Thoracic aorta (tissue), 2 donors: ENCODE measurements at regions not wholly inside any gene's neighbourhood (a gene's known extent, or its start where the extent isn't known, plus 50 kb on each side); places are given as distances from the start of the nearest gene placed in this dataset.

ENCODE experiments used
- ATAC-seq: fragments of 150-250 bp; one replicate; pipeline ENCODE4 v1.8.0; 2017; ENCODE audit warnings: low read depth; ENCODE audit not compliant: insufficient number of reproducible peaks, low FRiP score
- DNase-seq: peaks from one replicate; pipeline ENCODE4 v3.0.0-alpha.2; 2020; ENCODE audit warnings: low spot score
- H3K27ac ChIP-seq, 2 donors: fragments of 200-600 bp; sonication (generic); 1 replicate in 1 of 2; 2 replicates in 1 of 2; pipeline ENCODE4 v1.5.1; 2016; ENCODE audit warnings: mild to moderate bottlenecking in 2 of 2, moderate library complexity in 2 of 2
- H3K27me3 ChIP-seq: fragments of 200-600 bp; sonication (generic); replicated peaks from 2 replicates; pipeline ENCODE4 v1.6.0; 2016; ENCODE audit warnings: mild to moderate bottlenecking; ENCODE audit not compliant: insufficient read depth
- H3K36me3 ChIP-seq: fragments of 200-600 bp; sonication (generic); one replicate; pipeline ENCODE4 v1.5.1; 2016
- H3K4me1 ChIP-seq, 2 donors: fragments of 200-600 bp; sonication (generic); 1 replicate in 1 of 2; 2 replicates in 1 of 2; pipeline versions ENCODE4 v1.5.1 to v1.6.0; 2016; ENCODE audit warnings: low read depth in 2 of 2, mild to moderate bottlenecking in 1 of 2; ENCODE audit not compliant: control insufficient read depth in 1 of 2
- H3K4me3 ChIP-seq: fragments of 200-600 bp; sonication (generic); 2 replicates; pipeline ENCODE4 v1.5.1; 2016; ENCODE audit warnings: mild to moderate bottlenecking
- H3K9me3 ChIP-seq: fragments of 200-600 bp; sonication (generic); 2 replicates; pipeline ENCODE4 v1.5.1; 2016
- CTCF ChIP-seq: fragments of 200-600 bp; sonication (generic); IDR thresholded peaks from one replicate; pipeline ENCODE4 v1.5.1; 2019; ENCODE audit warnings: antibody characterized with exemption

DNA sequence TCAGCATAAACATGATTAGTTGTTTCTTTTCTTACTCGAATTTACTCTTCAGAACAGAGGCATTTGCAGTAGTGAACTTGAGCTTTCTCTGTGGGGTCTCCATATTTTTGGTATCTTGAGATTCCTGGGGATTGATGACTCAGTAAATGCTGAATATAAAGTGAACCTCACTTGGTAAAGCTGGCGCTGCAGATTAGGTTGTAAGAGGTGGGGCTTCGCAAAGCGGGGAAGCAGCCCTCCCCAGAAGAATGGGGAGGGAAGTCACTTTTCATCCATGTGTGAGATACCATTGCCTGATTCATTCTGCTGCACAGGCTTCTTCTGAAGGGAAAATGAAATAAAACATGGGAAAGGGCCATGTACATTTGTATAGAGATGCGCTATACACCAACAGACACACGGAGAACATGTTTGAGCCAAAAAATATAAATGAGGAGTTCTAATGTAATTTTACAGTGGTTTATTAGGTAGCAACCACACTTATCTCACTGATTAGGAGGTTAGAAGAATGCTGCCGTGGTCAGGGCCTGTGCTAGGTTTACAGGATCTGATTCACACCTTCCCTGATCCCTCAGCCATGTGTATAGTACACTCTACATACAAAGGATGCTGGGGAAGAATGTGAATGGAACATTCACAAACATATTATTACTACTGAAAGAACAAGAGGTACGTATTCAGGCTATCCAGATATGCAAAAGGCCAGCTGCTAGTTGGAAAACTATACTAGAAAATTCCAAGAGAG is 63.5 kb downstream of the DNTTIP2 start:
- Histone ChIP-seq H3K27ac (no peak overlapping the region), H3K9me3 (no peaks in the 10 kb centered on the region), H3K27me3 (no peaks in the 10 kb centered on the region), H3K36me3 (no peaks in the 10 kb centered on the region), H3K4me1 (peaks cover 2 to 36% of the 10 kb centered on the region in 2 donors), H3K4me3 (no peak overlapping the region)
- no peak for ATAC-seq
- TF ChIP-seq CTCF: no peak
- no peak for DNase-seq

GRCh38 chr1:93814795-93815340 is 64.1 kb downstream of the DNTTIP2 start:
- H3K4me1 ChIP-seq: peaks cover 2 to 36% of the 10 kb centered on the region in 2 donors
- no peaks in the 10 kb centered on the region for H3K9me3 ChIP-seq
- H3K4me3 ChIP-seq: no peak overlapping the region
- no peak for TF ChIP-seq CTCF
- H3K27ac ChIP-seq: no peak overlapping the region
- ATAC-seq (no peak), DNase-seq (no peak)
- H3K36me3 ChIP-seq: no peaks in the 10 kb centered on the region
- no peaks in the 10 kb centered on the region for H3K27me3 ChIP-seq

DNA sequence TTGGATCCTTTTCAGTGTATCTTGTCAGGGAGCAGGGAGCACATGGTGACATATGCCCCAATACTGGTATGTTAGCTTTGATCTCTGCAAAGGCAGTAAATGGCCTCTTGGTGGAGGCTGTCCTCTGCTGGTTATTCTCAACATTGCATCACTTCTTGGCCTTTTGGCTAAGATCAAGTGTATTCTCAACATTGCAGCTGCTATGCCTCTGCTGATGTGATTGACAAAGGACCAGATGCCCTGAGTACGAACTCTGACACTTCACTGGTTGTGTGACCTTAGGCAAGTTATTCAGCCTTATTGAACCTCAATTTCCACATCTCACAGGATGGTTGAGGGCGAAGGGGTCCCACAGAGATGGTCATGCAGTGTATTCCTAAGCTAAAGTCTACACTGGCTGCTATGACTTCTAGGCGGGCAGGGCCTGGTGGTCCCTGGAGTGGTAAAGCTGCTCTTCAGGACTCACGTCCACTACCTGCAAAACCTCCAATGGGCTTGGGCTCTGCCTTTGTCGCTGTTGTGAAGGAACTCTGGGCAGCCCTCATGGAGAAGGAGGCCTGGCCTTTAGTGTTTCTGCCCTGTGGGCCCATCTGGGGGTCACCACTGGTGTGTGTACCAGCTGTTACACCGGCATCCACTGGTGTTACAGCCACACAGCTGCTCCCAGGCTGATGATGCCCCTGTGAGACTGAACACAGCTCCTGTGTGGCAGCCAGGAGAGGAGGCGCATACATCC is 64.8 kb downstream of the DNTTIP2 start:
- H3K4me1 ChIP-seq: peaks cover 2 to 36% of the 10 kb centered on the region in 2 donors
- no peaks in the 10 kb centered on the region for H3K36me3 ChIP-seq
- no peaks in the 10 kb centered on the region for H3K27me3 ChIP-seq
- peak; percentile 66 for ATAC-seq
- H3K4me3 ChIP-seq: no peak overlapping the region
- H3K9me3 ChIP-seq: no peaks in the 10 kb centered on the region
- TF ChIP-seq CTCF: peak; percentile 93
- no peak overlapping the region for H3K27ac ChIP-seq
- DNase-seq: peak; percentile 4

- Histone ChIP-seq H3K36me3 (no peaks in the 10 kb centered on the region), H3K9me3 (no peaks in the 10 kb centered on the region), H3K4me3 (no peak overlapping the region), H3K27me3 (no peaks in the 10 kb centered on the region), H3K4me1 (peaks cover 2 to 36% of the 10 kb centered on the region in 2 donors), H3K27ac (no peak overlapping the region)
- no peak for ATAC-seq
- DNase-seq: no peak
- no peak for TF ChIP-seq CTCF
These were observed 65.9 kb downstream of the DNTTIP2 start for GRCh38 chr1:93813076-93813475.

DNA sequence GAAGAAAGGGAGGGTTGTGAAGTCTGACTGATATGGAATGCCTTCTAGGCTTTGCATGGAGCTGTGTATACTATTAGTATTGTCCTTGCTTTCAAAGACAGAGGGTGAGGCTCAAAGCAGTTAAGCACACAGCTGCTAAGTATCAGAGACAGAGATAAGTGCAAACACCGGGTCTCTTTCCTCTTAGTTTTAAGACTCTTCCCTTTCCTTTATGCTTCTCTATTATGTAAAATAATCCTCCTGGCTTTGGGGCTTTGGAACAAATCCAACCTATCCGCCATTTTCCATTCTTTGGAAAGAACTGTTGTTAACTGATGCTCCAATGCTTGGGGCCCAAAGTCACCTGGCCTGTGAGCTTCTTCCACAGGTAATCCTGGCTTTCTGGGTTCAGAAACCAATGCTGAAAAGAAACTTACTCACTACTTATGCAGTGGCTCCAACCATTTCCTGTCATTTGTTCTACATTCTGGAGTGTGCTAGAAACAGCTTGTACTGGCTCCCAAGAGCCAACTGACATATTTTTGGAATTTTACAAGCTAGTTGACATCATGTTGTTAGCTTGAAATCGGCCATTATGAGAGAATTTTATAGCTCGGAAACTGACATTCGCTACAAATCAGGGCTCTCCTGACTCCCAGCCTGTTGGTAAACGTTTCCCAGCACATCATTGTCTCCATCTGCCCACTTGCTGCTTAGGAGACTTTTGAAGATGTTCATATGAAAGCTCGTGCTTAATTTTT is 67.5 kb downstream of the DNTTIP2 start:
- DNase-seq: no peak
- no peak for ATAC-seq
- no peaks in the 10 kb centered on the region for H3K36me3 ChIP-seq
- no peaks in the 10 kb centered on the region for H3K9me3 ChIP-seq
- peaks cover 2 to 30% of the 10 kb centered on the region in 2 donors for H3K4me1 ChIP-seq
- no peaks in the 10 kb centered on the region for H3K27me3 ChIP-seq
- no peak overlapping the region for H3K4me3 ChIP-seq
- TF ChIP-seq CTCF: no peak
- H3K27ac ChIP-seq: peak overlapping the region; percentile 73 to 76
